ENCODE measurements at regions not wholly inside any gene's neighbourhood (a gene's known extent, or its start where the extent isn't known, plus 50 kb on each side); places are given as distances from the start of the nearest gene placed in this dataset.

- Histone ChIP-seq H3K27me3 (no peaks in the 10 kb centered on the region), H3K27ac (no peak overlapping the region), H3K36me3 (no peaks in the 10 kb centered on the region), H3K9me3 (no peaks in the 10 kb centered on the region), H3K4me3 (no peak overlapping the region), H3K4me1 (no peaks in the 10 kb centered on the region)
- DNase-seq (ENCODE audit: low spot score) = no peak
- TF ChIP-seq, protein P1, sequence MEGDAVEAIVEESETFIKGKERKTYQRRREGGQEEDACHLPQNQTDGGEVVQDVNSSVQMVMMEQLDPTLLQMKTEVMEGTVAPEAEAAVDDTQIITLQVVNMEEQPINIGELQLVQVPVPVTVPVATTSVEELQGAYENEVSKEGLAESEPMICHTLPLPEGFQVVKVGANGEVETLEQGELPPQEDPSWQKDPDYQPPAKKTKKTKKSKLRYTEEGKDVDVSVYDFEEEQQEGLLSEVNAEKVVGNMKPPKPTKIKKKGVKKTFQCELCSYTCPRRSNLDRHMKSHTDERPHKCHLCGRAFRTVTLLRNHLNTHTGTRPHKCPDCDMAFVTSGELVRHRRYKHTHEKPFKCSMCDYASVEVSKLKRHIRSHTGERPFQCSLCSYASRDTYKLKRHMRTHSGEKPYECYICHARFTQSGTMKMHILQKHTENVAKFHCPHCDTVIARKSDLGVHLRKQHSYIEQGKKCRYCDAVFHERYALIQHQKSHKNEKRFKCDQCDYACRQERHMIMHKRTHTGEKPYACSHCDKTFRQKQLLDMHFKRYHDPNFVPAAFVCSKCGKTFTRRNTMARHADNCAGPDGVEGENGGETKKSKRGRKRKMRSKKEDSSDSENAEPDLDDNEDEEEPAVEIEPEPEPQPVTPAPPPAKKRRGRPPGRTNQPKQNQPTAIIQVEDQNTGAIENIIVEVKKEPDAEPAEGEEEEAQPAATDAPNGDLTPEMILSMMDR (IDR thresholded peaks at IDR 0.05) = no peak
Measured at GRCh38 chr4:81904121-81904520, 432.4 kb upstream of the RASGEF1B start.

DNA sequence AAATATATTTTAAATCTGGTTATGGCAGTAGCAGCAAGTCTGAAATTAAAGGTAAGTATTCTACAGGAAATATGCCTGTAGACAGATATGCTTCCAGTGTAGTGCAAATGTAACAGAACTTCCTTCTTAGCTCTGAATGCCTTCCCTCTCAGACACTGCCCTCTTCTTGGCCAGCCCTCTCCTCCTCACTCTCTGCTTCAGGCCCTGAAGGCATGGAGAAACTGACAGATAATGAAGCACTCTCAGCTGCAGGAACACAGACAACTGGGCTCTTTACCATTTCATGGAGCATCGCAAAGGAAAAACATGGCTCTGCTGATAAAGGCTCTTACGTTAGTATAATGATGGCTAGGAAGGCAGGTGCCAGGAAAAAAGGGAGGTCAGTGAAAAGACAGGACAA lies 431.5 kb upstream of the RASGEF1B start:
- TF ChIP-seq, protein P1 (IDR thresholded peaks at IDR 0.05) = no peak
- H3K27ac ChIP-seq = no peak overlapping the region
- no peaks in the 10 kb centered on the region for H3K9me3 ChIP-seq
- H3K36me3 ChIP-seq = no peaks in the 10 kb centered on the region
- no peak overlapping the region for H3K4me3 ChIP-seq
- no peaks in the 10 kb centered on the region for H3K4me1 ChIP-seq
- no peaks in the 10 kb centered on the region for H3K27me3 ChIP-seq
- DNase-seq (ENCODE audit: low spot score) = no peak

DNA sequence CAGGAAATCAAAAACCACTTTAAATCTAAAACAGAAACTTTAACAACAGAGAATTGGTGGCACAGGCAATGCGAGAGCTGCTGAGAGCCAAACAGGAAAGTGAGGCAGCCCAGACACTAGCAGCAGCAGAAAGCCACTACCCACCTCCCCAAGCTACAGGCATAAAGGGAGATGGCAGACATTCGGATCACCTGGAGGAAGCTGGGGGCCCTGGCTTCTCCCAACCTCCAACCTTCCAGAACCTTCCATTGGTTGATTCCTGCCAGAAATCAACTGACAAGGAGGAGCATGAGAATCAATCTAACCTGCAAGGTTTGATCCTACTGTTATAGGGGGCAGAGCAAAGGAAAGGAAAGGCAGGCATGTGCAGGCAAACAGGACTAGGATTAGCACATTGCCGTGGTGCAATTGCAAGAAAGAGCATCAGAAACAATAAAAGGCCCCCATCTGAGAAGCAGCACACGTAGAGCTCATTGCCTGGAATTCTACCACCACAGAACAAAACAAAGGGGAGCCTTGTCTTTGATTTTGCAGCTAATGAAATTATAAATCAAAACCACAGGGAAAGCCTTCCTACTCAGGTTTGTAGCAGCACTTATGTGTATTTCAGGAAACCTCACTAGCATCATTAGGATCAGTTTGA lies 427.3 kb upstream of the RASGEF1B start:
- no peaks in the 10 kb centered on the region for H3K36me3 ChIP-seq
- no peaks in the 10 kb centered on the region for H3K27me3 ChIP-seq
- H3K9me3 ChIP-seq = no peaks in the 10 kb centered on the region
- DNase-seq (ENCODE audit: low spot score) = no peak
- TF ChIP-seq, protein P1 (IDR thresholded peaks at IDR 0.05) = no peak
- H3K4me3 ChIP-seq = no peak overlapping the region
- H3K4me1 ChIP-seq = no peaks in the 10 kb centered on the region
- no peak overlapping the region for H3K27ac ChIP-seq

GRCh38 chr4:81896936-81897335 lies 425.2 kb upstream of the RASGEF1B start:
- Histone ChIP-seq H3K4me3 (no peak overlapping the region), H3K27me3 (no peaks in the 10 kb centered on the region), H3K36me3 (no peaks in the 10 kb centered on the region), H3K9me3 (no peaks in the 10 kb centered on the region), H3K27ac (no peak overlapping the region), H3K4me1 (no peaks in the 10 kb centered on the region)
- no peak for DNase-seq (ENCODE audit: low spot score)
- TF ChIP-seq, protein P1 (IDR thresholded peaks at IDR 0.05) = no peak

- DNase-seq (ENCODE audit: low spot score) = no peak
- no peaks in the 10 kb centered on the region for H3K9me3 ChIP-seq
- TF ChIP-seq, protein P1 (IDR thresholded peaks at IDR 0.05) = no peak
- no peaks in the 10 kb centered on the region for H3K36me3 ChIP-seq
- H3K27ac ChIP-seq = no peak overlapping the region
- H3K27me3 ChIP-seq = no peaks in the 10 kb centered on the region
- H3K4me3 ChIP-seq = no peak overlapping the region
- H3K4me1 ChIP-seq = no peaks in the 10 kb centered on the region
Measured at GRCh38 chr4:81891005-81891996, 419.6 kb upstream of the RASGEF1B start.
